ENCODE measurements at regions not wholly inside any gene's neighbourhood (a gene's known extent, or its start where the extent isn't known, plus 50 kb on each side); places are given as distances from the start of the nearest gene placed in this dataset.

DNA sequence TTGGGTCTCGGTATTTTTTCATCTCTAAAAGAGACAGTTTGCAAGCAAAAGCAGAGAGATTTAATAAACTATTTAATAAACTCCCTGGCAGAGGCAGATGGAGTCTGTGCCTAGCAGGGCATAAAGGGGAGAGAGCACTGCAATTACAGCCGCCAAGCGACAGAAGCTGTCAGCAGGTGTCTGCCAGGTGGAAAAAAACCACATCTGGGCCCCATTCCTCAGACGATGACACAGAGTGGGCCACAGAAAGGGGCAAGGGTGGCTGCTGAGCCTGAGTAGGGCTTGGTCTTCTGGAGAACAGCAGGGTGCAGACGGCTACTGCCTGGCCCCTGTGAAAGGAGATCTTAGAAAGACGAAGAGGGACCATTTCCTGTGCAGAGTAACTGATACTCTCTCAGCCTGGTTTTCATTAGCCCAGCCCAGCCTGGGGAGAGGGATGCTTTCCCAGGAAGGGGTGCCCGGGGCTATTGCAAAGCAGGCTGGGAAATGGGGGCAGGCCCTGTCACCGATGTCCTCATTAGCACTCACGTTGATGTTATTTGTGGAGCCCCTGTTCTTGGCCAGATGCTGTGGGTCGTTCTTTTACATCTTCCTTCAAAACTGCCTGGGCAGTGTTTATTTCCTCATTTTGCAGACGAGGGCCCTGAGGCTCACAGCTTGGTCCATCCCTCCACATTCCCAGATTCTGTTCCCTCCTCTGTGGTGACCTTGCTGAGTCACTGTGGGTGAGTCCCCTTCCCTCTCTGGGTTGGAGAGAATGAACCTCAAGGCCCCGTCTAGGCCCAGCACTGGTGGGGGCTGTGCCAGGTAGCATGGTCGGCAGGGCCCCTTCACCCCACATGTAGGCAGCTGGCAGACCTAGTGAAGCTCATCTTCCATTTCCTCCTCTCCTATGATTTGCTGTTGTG lies 472.7 kb downstream of the PTPRU start:
- H3K4me3 ChIP-seq (ENCODE audit: low read length), result no peak overlapping the region
- peak; percentile 79 for DNase-seq (ENCODE audit: low read depth)

DNA sequence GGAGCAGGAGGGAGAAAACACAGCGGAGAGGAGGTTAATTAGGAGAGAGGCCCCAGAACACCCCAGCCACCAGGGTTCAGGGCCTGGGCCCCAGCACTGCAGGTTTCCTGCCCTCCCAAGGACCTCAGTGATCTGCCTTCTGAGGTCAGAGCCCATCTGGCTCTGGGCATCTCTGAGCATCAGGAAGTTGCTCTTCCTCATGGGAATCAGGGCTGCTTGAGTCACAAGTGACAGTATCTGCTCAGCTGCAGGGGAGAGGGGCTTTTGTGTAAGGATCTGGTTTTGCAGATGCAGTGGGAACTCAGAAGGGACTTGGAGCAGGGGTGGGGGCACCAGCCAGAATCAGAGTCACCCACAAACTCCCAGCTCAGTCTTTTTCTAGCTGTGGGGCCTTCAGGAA lies 472.1 kb downstream of the PTPRU start:
- DNase-seq (ENCODE audit: low read depth), result no peak
- H3K4me3 ChIP-seq (ENCODE audit: low read length), result no peak overlapping the region
- TF ChIP-seq, protein P1, sequence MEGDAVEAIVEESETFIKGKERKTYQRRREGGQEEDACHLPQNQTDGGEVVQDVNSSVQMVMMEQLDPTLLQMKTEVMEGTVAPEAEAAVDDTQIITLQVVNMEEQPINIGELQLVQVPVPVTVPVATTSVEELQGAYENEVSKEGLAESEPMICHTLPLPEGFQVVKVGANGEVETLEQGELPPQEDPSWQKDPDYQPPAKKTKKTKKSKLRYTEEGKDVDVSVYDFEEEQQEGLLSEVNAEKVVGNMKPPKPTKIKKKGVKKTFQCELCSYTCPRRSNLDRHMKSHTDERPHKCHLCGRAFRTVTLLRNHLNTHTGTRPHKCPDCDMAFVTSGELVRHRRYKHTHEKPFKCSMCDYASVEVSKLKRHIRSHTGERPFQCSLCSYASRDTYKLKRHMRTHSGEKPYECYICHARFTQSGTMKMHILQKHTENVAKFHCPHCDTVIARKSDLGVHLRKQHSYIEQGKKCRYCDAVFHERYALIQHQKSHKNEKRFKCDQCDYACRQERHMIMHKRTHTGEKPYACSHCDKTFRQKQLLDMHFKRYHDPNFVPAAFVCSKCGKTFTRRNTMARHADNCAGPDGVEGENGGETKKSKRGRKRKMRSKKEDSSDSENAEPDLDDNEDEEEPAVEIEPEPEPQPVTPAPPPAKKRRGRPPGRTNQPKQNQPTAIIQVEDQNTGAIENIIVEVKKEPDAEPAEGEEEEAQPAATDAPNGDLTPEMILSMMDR (IDR thresholded peaks at IDR 0.05; ENCODE audit: insufficient read depth, low read depth, low read length, missing control alignments), result no peak

More for the DNA sequence above, 472.7 kb downstream of the PTPRU start:
- TF ChIP-seq, protein P1 (IDR thresholded peaks at IDR 0.05; ENCODE audit: insufficient read depth, low read depth, low read length, missing control alignments), result no peak

DNA sequence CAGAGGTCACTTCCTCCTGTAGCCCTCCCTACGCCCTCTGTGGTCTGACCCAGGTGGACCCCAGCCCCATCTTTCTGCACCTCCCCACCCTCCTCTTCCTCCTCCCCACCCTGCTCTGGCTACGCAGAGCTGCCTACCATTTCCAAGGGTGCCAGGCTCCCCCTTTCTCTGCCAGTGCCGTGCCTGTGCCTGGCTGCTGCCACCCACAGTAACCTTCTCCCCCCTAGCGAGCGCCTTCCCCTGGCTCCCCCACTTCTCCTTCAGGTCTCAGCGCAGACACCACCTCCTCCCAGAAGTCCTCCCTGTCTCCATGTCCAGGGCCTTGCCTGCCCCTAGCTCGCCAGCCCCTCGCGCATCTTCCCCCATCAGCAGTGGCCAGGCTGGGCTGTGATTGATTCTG lies 471.5 kb downstream of the PTPRU start:
- DNase-seq (ENCODE audit: low read depth), result no peak
- no peak overlapping the region for H3K4me3 ChIP-seq (ENCODE audit: low read length)
- TF ChIP-seq, protein P1 (IDR thresholded peaks at IDR 0.05; ENCODE audit: insufficient read depth, low read depth, low read length, missing control alignments), result no peak

DNA sequence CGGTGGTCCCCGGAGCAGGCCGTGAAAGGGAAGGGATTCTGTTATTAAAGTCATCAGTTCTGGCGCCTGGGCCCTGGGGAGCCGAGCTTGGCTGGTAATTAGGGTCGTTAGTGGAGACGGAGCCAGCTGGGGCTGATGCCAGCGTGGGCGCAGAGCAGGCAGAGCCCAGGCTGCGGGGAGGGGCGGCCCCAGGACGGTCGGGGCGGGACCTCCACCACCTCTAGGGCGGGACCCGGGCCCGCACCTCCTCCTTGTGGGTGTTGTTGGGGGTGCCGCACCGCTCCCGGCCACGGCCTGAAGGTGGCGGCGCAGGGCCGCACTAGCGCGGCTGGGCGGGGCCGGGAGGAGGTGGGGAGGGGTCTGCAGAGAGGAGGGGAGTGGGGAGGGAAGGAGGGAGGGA lies 470.6 kb downstream of the PTPRU start:
- DNase-seq (ENCODE audit: low read depth), result peak; percentile 58
- TF ChIP-seq, protein P1 (IDR thresholded peaks at IDR 0.05; ENCODE audit: insufficient read depth, low read depth, low read length, missing control alignments), result peak; percentile 40
- no peak overlapping the region for H3K4me3 ChIP-seq (ENCODE audit: low read length)

DNA sequence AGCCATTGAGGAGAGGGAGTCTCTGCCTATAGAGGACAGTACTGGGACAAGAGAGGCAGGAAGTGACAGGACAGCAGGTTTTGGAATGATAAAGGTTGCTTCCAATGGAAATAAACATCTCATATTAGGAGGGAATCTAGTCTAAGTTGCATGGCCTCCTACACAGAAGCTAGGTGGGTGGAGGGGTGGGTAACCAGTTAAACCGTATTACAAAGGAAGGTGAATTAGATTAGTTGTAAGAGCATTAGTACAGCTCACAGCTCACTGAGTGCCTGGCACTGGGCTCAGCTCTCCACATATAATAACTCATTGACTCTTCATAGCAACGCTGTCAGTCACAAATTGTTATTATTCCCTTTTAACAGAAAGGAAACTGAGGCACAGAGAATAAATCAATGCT lies 468.1 kb downstream of the PTPRU start:
- DNase-seq (ENCODE audit: low read depth), result no peak
- H3K4me3 ChIP-seq (ENCODE audit: low read length), result no peak overlapping the region
- TF ChIP-seq, protein P1 (IDR thresholded peaks at IDR 0.05; ENCODE audit: insufficient read depth, low read depth, low read length, missing control alignments), result no peak

DNA sequence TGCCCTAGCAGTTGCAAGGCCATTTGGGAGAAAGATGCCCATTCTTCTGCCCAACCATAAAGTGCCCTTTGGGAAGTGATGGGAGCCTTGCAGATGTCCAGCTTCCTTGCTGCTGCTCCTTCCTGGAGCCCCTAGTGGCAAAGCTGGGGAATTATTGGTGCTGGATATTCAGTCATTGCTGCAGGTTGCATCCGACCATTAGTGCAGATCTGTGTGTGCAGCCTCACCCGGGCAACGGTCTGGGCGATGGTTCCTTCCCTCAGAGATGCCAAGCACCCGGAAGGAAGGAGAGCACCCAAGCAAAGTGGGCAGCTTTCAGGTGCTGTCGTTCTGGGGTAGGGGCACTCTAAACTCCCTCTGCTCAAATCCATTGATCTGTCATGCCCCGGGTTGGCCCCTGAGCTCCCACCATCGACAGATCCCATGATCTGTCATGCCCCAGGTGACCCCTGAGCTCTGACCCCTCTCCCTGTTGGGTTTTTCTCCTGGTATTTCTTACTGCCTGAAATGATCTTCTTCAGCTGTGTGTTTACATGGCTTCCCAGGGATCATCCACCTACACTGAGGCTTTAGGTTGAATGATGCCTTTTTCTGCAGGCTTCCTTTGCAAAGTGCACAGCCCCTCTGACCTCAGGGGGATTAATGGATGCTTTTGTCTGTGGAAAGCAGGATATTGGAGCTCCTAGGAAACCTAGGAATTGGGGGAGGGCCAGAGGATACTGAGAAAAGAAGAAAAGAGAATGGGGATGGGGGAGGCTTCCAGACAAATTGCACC lies 467.5 kb downstream of the PTPRU start:
- peak; percentile 64 for DNase-seq (ENCODE audit: low read depth)
- TF ChIP-seq, protein P1 (IDR thresholded peaks at IDR 0.05; ENCODE audit: insufficient read depth, low read depth, low read length, missing control alignments), result peak; percentile 93
- no peak overlapping the region for H3K4me3 ChIP-seq (ENCODE audit: low read length)

Measured in epithelial cell of esophagus (primary cell).